B cell (primary cell): ENCODE measurements at regions not wholly inside any gene's neighbourhood (a gene's known extent, or its start where the extent isn't known, plus 50 kb on each side); places are given as distances from the start of the nearest gene placed in this dataset.

ENCODE experiments used
- EZH2 ChIP-seq: IDR thresholded peaks from 2 replicates; pipeline ENCODE4 v1.6.1; 2012; ENCODE audit warnings: borderline replicate concordance, low read depth, mild to moderate bottlenecking, moderate library complexity, low read length; ENCODE audit not compliant: insufficient read depth, poor library complexity, severe bottlenecking
- TF ChIP-seq, protein P1 (sequence below): fragments of 200-600 bp; IDR thresholded peaks from one replicate; pipeline ENCODE4 v1.8.0; 2022; ENCODE audit warnings: antibody characterized with exemption, mild to moderate bottlenecking

DNA sequence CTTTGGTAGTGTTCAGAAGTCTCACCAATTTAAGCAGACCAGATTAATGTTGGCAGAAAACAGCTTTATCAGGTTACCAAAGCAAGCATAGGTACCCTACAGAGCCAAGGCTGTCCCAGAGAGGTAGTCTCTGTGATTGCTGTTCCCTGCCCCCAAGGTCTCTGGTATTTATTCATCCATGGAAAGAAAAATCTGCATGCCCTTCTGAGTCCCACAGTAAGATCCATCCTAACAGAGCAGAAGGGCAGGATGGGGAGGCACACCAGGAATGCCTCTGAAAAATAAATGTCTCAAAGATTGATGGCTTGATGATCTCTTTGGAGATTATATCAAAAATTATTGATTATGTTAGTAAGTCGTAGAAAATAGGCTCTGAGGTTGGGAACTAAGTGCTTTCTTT is 122.8 kb downstream of the FAT3 start:
- TF ChIP-seq, protein P1, sequence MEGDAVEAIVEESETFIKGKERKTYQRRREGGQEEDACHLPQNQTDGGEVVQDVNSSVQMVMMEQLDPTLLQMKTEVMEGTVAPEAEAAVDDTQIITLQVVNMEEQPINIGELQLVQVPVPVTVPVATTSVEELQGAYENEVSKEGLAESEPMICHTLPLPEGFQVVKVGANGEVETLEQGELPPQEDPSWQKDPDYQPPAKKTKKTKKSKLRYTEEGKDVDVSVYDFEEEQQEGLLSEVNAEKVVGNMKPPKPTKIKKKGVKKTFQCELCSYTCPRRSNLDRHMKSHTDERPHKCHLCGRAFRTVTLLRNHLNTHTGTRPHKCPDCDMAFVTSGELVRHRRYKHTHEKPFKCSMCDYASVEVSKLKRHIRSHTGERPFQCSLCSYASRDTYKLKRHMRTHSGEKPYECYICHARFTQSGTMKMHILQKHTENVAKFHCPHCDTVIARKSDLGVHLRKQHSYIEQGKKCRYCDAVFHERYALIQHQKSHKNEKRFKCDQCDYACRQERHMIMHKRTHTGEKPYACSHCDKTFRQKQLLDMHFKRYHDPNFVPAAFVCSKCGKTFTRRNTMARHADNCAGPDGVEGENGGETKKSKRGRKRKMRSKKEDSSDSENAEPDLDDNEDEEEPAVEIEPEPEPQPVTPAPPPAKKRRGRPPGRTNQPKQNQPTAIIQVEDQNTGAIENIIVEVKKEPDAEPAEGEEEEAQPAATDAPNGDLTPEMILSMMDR: no peak
- TF ChIP-seq EZH2: no peak
